ENCODE measurements at regions not wholly inside any gene's neighbourhood (a gene's known extent, or its start where the extent isn't known, plus 50 kb on each side); places are given as distances from the start of the nearest gene placed in this dataset.

DNA sequence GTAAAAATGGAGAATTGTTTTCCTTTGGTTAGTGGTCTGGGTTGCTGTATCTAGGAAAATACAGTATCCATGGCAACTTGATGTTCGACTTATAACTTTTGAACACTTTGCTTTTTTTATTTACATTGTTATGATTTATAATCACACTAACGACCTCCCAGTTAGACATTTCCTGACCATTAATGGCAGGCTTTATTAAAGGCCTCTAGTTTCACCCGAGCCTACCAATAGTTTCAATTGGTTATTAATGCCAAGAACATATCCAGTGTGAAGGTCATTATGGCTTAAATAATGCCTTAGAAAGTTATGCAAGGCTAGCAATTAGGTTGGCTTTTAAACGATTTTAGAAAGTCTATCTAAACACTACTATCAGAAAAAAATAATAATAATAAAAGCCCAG lies 452.0 kb downstream of the DMRTA1 start:
- ATAC-seq (replicated peaks in 1 of 2) (no peak), DNase-seq (no peak)
- Mint-ChIP-seq H3K9me3 (peaks cover 0 to 5% of the 10 kb centered on the region in 2 donors), H3K4me3 (no peak overlapping the region), H3K27ac (no peak overlapping the region), H3K36me3 (ENCODE audit: insufficient read depth in 2 of 2) (no peaks in the 10 kb centered on the region), H3K4me1 (ENCODE audit: low read depth) (no peaks in the 10 kb centered on the region), H3K27me3 (ENCODE audit: low read depth) (no peaks in the 10 kb centered on the region)

- no peak overlapping the region for H3K27ac Mint-ChIP-seq
- H3K9me3 Mint-ChIP-seq = peaks cover 3 to 8% of the 10 kb centered on the region in 2 donors
- no peaks in the 10 kb centered on the region for H3K4me1 Mint-ChIP-seq (ENCODE audit: low read depth)
- no peak overlapping the region for H3K4me3 Mint-ChIP-seq
- ATAC-seq (replicated peaks in 1 of 2) (no peak), DNase-seq (no peak)
- H3K27me3 Mint-ChIP-seq (ENCODE audit: low read depth) = no peaks in the 10 kb centered on the region
- H3K36me3 Mint-ChIP-seq (ENCODE audit: insufficient read depth in 2 of 2) = no peaks in the 10 kb centered on the region
Measured at GRCh38 chr9:22911632-22912031, 465.0 kb downstream of the DMRTA1 start.

DNA sequence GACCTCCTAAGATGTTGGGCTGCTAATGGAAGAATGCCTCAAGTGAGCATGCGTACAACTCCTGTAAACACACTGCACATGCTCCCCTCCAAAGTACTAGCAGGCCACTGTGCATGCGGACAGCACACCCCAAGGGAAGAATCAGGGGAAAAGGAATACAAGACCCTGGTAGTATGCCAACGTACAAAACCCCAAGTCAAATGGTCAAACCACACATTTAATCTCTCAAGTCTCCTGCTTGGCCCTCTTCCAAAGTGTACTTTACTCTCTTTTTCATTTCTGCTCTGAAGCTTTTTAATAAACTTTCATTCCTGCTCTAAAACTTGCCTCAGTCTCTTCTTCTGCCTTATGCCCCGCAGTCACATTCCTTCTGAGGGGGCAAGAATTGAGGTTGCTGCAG lies 466.4 kb downstream of the DMRTA1 start:
- DNase-seq (no peak), ATAC-seq (replicated peaks in 1 of 2) (no peak)
- Mint-ChIP-seq H3K9me3 (peaks cover 3 to 8% of the 10 kb centered on the region in 2 donors), H3K36me3 (ENCODE audit: insufficient read depth in 2 of 2) (no peaks in the 10 kb centered on the region), H3K4me3 (no peak overlapping the region), H3K4me1 (ENCODE audit: low read depth) (no peaks in the 10 kb centered on the region), H3K27me3 (ENCODE audit: low read depth) (no peaks in the 10 kb centered on the region), H3K27ac (no peak overlapping the region)

DNA sequence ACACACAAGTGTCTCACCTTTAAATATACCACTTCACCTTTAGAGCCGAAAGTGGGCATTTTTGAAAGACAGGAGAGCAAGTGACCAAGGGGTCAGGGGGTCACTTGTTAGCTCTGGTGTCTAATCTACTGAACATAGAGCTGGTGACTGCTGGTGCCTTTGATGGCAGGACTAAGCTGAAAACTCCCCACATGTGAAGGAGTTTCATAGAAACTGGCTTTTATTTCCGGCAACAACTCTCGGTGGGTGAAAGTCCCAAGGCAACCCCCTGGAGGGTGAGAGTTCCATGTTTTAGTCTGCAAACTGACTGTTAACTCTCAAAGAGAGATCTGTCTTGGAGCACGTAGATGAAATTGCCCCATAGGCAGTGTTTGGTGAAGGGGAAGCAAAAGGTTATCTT lies 466.9 kb downstream of the DMRTA1 start:
- H3K27ac Mint-ChIP-seq = no peak overlapping the region
- DNase-seq (no peak), ATAC-seq (replicated peaks in 1 of 2) (no peak)
- peaks cover 3 to 8% of the 10 kb centered on the region in 2 donors for H3K9me3 Mint-ChIP-seq
- H3K4me3 Mint-ChIP-seq = no peak overlapping the region
- no peaks in the 10 kb centered on the region for H3K27me3 Mint-ChIP-seq (ENCODE audit: low read depth)
- H3K36me3 Mint-ChIP-seq (ENCODE audit: insufficient read depth in 2 of 2) = no peaks in the 10 kb centered on the region
- H3K4me1 Mint-ChIP-seq (ENCODE audit: low read depth) = no peaks in the 10 kb centered on the region

DNA sequence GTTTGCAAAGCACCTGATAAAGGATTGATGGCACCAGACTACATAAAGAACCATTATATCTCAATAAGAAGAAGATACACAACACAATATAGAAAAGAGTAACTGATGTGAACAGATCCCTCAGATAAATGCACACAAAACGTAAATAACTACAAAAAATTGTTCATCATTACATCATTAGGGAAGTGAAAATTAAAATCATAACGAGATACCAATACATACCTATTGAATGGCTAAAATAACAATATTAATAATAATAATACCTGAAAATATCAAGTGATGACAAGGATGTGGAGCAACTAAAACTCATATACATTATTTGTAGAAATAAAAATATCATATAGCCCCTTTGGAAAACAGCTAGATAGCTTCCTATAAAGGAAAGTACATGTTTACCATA lies 469.5 kb downstream of the DMRTA1 start:
- Mint-ChIP-seq H3K27ac (no peak overlapping the region), H3K4me3 (no peak overlapping the region)
- no peak for ATAC-seq (replicated peaks in 1 of 2)

DNA sequence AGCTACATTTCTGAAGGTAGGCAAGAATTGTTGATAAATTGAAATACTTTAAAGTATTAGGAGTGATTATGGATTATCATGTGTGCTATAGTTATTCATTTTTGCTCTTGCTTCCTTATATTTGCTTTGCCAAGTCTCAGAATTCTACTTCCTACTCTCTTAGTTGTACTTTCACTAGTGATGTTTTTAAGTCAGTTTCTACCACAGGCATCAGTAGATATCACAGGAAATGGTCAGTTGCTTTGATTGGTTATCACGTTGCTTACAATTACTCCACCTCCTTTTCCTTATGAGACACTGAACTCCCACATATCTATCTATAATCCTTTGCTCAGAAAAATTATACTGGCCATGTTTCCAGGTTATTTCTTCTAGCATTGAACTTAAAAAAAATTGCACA lies 472.8 kb downstream of the DMRTA1 start:
- no peak overlapping the region for H3K4me3 Mint-ChIP-seq
- no peaks in the 10 kb centered on the region for H3K4me1 Mint-ChIP-seq (ENCODE audit: low read depth)
- no peaks in the 10 kb centered on the region for H3K36me3 Mint-ChIP-seq (ENCODE audit: insufficient read depth in 2 of 2)
- H3K27me3 Mint-ChIP-seq (ENCODE audit: low read depth) = no peaks in the 10 kb centered on the region
- peaks cover 2 to 3% of the 10 kb centered on the region in 2 donors for H3K9me3 Mint-ChIP-seq
- ATAC-seq (replicated peaks in 1 of 2) = no peak
- H3K27ac Mint-ChIP-seq = no peak overlapping the region
- DNase-seq = no peak

More for the DNA sequence above, 469.5 kb downstream of the DMRTA1 start:
- Mint-ChIP-seq H3K27me3 (ENCODE audit: low read depth) (no peaks in the 10 kb centered on the region), H3K9me3 (peaks cover 6% of the 10 kb centered on the region in 2 donors), H3K4me1 (ENCODE audit: low read depth) (no peaks in the 10 kb centered on the region), H3K36me3 (ENCODE audit: insufficient read depth in 2 of 2) (no peaks in the 10 kb centered on the region)
- no peak for DNase-seq

DNA sequence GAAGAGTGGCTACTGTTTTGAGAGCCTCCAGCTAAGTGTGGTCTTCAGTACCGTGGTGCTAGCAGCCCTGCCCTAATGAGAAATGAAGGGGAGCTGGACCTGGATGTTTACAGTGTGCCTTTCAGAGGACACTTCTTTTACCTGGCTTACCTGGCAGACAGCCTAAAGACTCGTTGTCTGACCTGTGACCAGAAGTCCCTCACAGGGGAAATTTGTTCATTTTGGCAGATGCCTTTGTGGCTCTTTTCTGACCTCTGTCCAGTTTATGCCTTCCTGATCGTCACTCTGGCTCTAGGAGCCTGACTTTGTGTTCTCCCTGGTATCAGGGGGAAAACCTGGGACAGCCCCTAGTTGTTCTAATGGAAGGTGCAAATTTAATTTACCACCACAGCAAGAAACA lies 475.1 kb downstream of the DMRTA1 start:
- H3K27ac Mint-ChIP-seq = no peak overlapping the region
- H3K36me3 Mint-ChIP-seq (ENCODE audit: insufficient read depth in 2 of 2) = no peaks in the 10 kb centered on the region
- H3K9me3 Mint-ChIP-seq = peaks cover 3 to 4% of the 10 kb centered on the region in 2 donors
- ATAC-seq (replicated peaks in 1 of 2) (no peak), DNase-seq (no peak)
- no peaks in the 10 kb centered on the region for H3K27me3 Mint-ChIP-seq (ENCODE audit: low read depth)
- H3K4me1 Mint-ChIP-seq (ENCODE audit: low read depth) = no peaks in the 10 kb centered on the region
- no peak overlapping the region for H3K4me3 Mint-ChIP-seq

DNA sequence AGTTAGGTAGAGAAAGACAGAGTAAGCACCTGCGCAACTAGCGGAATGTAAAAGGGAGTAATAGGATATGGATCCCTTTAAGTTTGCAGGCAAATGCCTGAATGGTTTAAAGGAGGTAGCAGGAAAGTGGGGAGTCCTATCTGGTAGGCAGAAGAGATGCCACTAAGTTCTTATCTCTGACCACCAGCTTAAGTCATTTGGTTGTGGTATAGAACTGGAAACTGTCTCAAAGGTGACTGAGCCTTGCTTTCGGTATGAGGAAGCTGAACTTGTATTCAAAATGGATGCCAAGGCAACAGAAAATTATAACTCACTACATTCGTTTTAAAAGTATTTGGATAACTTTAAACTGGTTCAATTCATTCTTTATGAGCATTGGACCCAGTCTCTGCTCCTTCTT lies 475.6 kb downstream of the DMRTA1 start:
- H3K36me3 Mint-ChIP-seq (ENCODE audit: insufficient read depth in 2 of 2) = no peaks in the 10 kb centered on the region
- no peak overlapping the region for H3K27ac Mint-ChIP-seq
- DNase-seq (no peak), ATAC-seq (replicated peaks in 1 of 2) (no peak)
- no peaks in the 10 kb centered on the region for H3K27me3 Mint-ChIP-seq (ENCODE audit: low read depth)
- no peak overlapping the region for H3K4me3 Mint-ChIP-seq
- H3K4me1 Mint-ChIP-seq (ENCODE audit: low read depth) = no peaks in the 10 kb centered on the region
- peaks cover 3 to 4% of the 10 kb centered on the region in 2 donors for H3K9me3 Mint-ChIP-seq

DNA sequence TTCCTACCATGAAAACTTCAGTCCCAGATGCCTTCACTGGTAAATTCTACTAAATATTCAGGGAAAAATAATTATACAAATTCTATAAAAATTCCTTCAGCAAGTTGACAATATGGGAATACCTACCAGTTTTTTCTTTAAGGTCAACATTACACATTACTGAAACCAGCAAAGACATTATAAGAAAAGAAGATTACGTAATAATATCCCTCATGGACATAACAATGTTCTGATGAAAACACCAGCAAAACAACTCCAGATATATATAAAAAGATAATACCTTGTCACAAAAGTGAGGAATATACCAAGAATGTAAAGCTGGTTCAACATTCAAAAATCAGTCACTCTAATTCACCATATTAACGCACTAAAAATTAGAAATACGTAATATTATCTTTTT lies 507.9 kb downstream of the DMRTA1 start:
- no peaks in the 10 kb centered on the region for H3K36me3 Mint-ChIP-seq (ENCODE audit: insufficient read depth in 2 of 2)
- H3K9me3 Mint-ChIP-seq = peaks cover 4% of the 10 kb centered on the region in 2 donors
- H3K4me3 Mint-ChIP-seq = no peak overlapping the region
- no peak overlapping the region for H3K27ac Mint-ChIP-seq
- DNase-seq (no peak), ATAC-seq (replicated peaks in 1 of 2) (no peak)
- no peaks in the 10 kb centered on the region for H3K27me3 Mint-ChIP-seq (ENCODE audit: low read depth)
- no peaks in the 10 kb centered on the region for H3K4me1 Mint-ChIP-seq (ENCODE audit: low read depth)

DNA sequence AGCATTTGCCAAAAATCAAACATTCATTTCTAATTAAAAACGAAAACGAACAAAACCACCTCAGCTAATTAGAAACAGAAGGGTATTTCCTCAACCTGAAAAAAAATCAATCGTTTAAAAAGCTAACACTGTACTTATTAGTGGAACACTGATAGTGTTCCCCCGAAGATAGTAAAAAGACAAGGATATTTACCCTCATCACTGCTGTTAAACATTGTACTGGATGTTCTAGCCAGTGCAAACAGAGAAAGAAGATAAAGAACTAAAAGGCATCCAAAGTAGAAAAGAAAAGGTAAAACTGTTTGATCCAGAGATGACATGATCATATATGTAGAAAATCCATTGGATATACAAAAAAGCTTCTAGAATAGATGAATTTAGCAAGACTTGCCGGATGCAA lies 508.3 kb downstream of the DMRTA1 start:
- Mint-ChIP-seq H3K9me3 (peaks cover 4% of the 10 kb centered on the region in 2 donors), H3K4me1 (ENCODE audit: low read depth) (no peaks in the 10 kb centered on the region), H3K36me3 (ENCODE audit: insufficient read depth in 2 of 2) (no peaks in the 10 kb centered on the region), H3K27ac (no peak overlapping the region), H3K4me3 (no peak overlapping the region), H3K27me3 (ENCODE audit: low read depth) (no peaks in the 10 kb centered on the region)
- ATAC-seq (replicated peaks in 1 of 2) = no peak
- DNase-seq = no peak

DNA sequence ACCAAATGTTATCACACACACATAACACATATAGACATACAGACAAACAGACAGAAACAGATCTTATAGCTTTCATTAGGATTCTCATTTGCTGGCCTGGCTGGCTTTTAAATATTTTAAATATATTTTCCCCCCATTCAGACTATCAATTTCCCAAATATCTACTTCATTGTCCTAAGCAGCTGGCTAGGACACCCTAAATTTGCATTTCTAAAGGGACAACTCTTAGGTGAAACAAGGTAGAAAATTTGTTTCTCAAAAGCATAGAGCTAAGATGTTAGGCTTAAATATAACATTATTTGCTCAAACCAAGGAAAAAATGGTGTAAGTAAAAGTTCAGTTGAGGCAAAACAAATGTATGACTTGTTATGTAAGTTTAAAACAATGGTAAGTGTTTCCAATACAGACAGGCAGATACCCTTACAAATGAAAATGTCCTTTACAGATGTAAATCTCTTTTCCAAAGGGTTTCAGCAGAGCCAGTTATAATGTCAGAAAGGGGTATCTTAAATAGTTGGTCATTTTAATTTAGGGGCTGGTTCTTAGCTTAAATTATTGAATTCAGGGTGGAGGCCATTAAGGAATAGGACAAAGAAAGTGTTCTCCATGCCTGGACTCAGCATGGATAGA lies 522.8 kb downstream of the DMRTA1 start:
- ATAC-seq (replicated peaks in 1 of 2) (no peak), DNase-seq (no peak)
- no peaks in the 10 kb centered on the region for H3K27me3 Mint-ChIP-seq (ENCODE audit: low read depth)
- peaks cover 0 to 1% of the 10 kb centered on the region in 2 donors for H3K9me3 Mint-ChIP-seq
- no peaks in the 10 kb centered on the region for H3K36me3 Mint-ChIP-seq (ENCODE audit: insufficient read depth in 2 of 2)
- no peaks in the 10 kb centered on the region for H3K4me1 Mint-ChIP-seq (ENCODE audit: low read depth)
- H3K4me3 Mint-ChIP-seq = no peak overlapping the region
- H3K27ac Mint-ChIP-seq = no peak overlapping the region

- H3K36me3 Mint-ChIP-seq (ENCODE audit: insufficient read depth in 2 of 2) = no peaks in the 10 kb centered on the region
- no peaks in the 10 kb centered on the region for H3K27me3 Mint-ChIP-seq (ENCODE audit: low read depth)
- H3K9me3 Mint-ChIP-seq = peaks cover 1 to 3% of the 10 kb centered on the region in 2 donors
- DNase-seq (no peak), ATAC-seq (replicated peaks in 1 of 2) (no peak)
- H3K4me3 Mint-ChIP-seq = no peak overlapping the region
- H3K27ac Mint-ChIP-seq = no peak overlapping the region
- no peaks in the 10 kb centered on the region for H3K4me1 Mint-ChIP-seq (ENCODE audit: low read depth)
Measured at GRCh38 chr9:22970434-22970975, 523.9 kb downstream of the DMRTA1 start.

- Mint-ChIP-seq H3K4me1 (ENCODE audit: low read depth) (no peaks in the 10 kb centered on the region), H3K36me3 (ENCODE audit: insufficient read depth in 2 of 2) (no peaks in the 10 kb centered on the region), H3K9me3 (peaks cover 3% of the 10 kb centered on the region in 2 donors), H3K27me3 (ENCODE audit: low read depth) (no peaks in the 10 kb centered on the region), H3K27ac (no peak overlapping the region), H3K4me3 (no peak overlapping the region)
- DNase-seq (no peak), ATAC-seq (replicated peaks in 1 of 2) (no peak)
Measured at GRCh38 chr9:22975951-22976350, 529.3 kb downstream of the DMRTA1 start.

GRCh38 chr9:22976454-22976853 lies 529.8 kb downstream of the DMRTA1 start:
- Mint-ChIP-seq H3K27me3 (ENCODE audit: low read depth) (no peaks in the 10 kb centered on the region), H3K36me3 (ENCODE audit: insufficient read depth in 2 of 2) (no peaks in the 10 kb centered on the region), H3K9me3 (peaks cover 3% of the 10 kb centered on the region in 2 donors), H3K4me1 (ENCODE audit: low read depth) (no peaks in the 10 kb centered on the region), H3K27ac (no peak overlapping the region), H3K4me3 (no peak overlapping the region)
- ATAC-seq (replicated peaks in 1 of 2) (no peak), DNase-seq (no peak)

Data from activated T-cell treated with anti-CD3 and anti-CD28 coated beads, Interleukin-2, amount 50 U/mL, for 72 hours (primary cell).